GM20000 (cell line): ENCODE measurements at regions not wholly inside any gene's neighbourhood (a gene's known extent, or its start where the extent isn't known, plus 50 kb on each side); places are given as distances from the start of the nearest gene placed in this dataset.

Source experiments
- DNase-seq: peaks from one replicate; pipeline ENCODE4 v3.0.0; 2012; ENCODE audit warnings: low spot score
- CTCF ChIP-seq: IDR thresholded peaks from 2 replicates; pipeline ENCODE4 v1.5.1; 2012; ENCODE audit warnings: mild to moderate bottlenecking, control low read depth; ENCODE audit errors: extremely low read depth, missing control alignments

DNA sequence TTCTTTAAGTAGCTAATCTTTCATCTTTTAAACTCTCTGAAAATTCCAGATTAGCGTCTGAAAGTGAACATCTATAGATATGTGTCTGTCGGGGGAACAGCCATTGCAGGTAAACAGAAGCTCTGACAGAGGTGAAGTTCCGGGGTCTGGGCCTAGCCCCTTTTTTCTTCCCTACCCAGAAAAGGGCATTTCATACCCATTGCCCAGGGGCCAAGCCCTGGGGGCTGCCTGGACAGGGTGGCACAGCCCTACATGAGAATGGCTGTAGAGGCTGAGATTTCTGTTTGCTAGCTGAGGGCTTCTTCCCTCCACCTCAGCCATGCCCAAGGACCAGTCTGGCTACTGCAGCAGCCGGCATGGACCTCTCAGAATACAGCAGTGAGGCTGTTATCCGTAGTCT, 327.0 kb upstream of the PLET1 start:
- DNase-seq, result no peak
- no peak for TF ChIP-seq CTCF

DNA sequence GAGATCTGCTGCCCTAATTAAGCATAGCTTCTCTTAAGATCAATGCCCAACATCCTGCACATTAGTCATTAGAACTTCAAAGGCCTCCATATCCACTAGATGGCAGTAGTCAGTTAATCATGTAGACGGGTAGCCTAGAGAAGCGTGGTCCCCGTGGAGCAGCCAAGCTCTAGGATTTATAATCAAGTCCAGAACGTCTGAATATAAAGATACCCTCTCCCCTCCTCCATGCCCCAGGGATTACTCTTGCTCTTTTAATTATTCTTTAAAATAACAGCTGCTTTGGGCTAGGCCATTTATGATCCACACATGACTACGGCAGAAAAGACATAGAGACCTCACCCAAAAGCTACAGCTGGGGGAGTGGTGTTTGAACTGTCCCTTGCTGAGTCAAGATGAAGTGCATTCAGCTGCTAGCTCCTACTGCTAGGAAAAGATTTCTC, 327.6 kb upstream of the PLET1 start:
- peak; percentile 55 for DNase-seq
- peak; percentile 57 for TF ChIP-seq CTCF

GRCh38 chr11:112589155-112589554, 328.5 kb upstream of the PLET1 start:
- no peak for DNase-seq

GRCh38 chr11:112590764-112591163, 330.1 kb upstream of the PLET1 start:
- TF ChIP-seq CTCF, result no peak
- no peak for DNase-seq

More at GRCh38 chr11:112589155-112589554, 328.5 kb upstream of the PLET1 start:
- TF ChIP-seq CTCF, result no peak

- DNase-seq, result no peak
- no peak for TF ChIP-seq CTCF
These were observed 332.8 kb upstream of the PLET1 start for GRCh38 chr11:112593440-112593839.

DNA sequence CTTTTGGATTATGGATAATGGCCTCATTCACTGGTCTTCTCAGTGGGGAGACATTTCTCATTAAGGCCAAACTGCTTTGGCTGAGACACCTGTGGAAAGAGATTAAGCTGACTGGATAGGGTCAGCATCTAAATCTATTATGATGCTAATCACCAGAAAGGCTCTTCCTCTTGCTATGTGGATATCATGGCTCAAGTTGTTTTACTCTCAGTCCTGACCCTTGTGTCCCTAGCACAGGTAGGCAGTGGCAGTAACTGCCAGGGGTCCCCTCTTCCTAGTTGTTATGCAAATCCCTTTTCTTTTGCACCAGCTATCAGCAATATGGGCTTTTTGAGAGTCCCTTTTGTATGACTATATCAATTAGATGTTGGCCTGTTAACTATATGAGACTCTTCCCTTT, 335.7 kb upstream of the PLET1 start:
- no peak for TF ChIP-seq CTCF
- no peak for DNase-seq

- no peak for TF ChIP-seq CTCF
- no peak for DNase-seq
These were observed 336.7 kb upstream of the PLET1 start for GRCh38 chr11:112597286-112597790.
